ENCODE measurements at regions not wholly inside any gene's neighbourhood (a gene's known extent, or its start where the extent isn't known, plus 50 kb on each side); places are given as distances from the start of the nearest gene placed in this dataset.

DNA sequence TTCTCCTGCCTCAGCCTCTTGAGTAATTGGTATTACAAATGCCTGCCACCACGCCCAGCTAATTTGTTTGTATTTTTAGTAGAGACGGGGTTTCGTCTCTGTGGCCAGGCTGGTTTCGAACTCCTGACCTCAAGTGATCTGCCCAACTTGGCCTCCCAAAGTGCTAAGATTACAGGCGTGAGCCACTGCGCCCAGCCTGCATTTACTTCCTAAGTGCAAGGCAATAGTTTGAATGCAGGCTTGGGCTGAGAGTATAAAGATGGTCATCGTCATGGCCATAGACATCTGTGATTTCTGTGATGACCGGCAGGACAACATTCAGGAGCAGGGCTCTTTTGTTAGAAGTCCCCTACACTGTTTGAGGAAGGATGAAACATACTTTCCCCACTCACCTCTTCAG lies 393.9 kb upstream of the SHH start (continued):
- TF ChIP-seq FOXA2 (IDR thresholded peaks at IDR 0.05): no peak
- TF ChIP-seq EGR1 (IDR thresholded peaks at IDR 0.05; ENCODE audit: low read depth in 2 of 2): no peak
- TF ChIP-seq, protein P1, sequence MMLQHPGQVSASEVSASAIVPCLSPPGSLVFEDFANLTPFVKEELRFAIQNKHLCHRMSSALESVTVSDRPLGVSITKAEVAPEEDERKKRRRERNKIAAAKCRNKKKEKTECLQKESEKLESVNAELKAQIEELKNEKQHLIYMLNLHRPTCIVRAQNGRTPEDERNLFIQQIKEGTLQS (IDR thresholded peaks at IDR 0.05): no peak
- TF ChIP-seq, protein P2, sequence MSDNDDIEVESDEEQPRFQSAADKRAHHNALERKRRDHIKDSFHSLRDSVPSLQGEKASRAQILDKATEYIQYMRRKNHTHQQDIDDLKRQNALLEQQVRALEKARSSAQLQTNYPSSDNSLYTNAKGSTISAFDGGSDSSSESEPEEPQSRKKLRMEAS (IDR thresholded peaks at IDR 0.05): no peak
- TF ChIP-seq JUND (IDR thresholded peaks at IDR 0.05): no peak
- TF ChIP-seq HNF4G (IDR thresholded peaks at IDR 0.05): no peak

DNA sequence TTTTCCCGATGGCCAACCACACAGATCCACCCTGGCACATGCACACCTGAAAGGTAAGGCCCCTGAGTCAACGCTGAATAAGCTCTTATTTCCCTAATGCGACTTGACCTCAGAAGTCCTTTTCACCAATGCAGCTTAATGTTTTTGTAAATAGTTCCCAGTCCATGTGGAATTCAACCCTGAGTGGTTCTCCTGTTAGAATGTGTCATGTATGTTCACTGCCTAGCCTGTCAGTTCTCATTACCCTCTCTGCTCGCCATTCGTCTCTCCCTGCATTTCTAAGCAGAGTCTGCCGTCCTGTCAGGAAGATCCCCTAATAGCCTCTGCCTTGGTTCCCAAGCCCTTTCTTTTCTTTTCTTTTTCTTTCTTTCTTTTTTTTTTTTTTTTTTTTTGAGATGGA lies 392.6 kb upstream of the SHH start:
- Histone ChIP-seq H3K9ac (ENCODE audit: low read depth in 1 of 2, low read length in 2 of 2) (no peak overlapping the region), H3K27ac (ENCODE audit: low read depth in 1 of 2, low read length in 2 of 2) (no peak overlapping the region), H3K9me3 (ENCODE audit: control insufficient read depth in 4 of 4, low read length in 3 of 4) (no peaks in the 10 kb centered on the region), H3K36me3 (ENCODE audit: control insufficient read depth in 4 of 4, insufficient read depth in 3 of 4, low read depth in 1 of 4, low read length in 3 of 4) (no peaks in the 10 kb centered on the region), H3K27me3 (ENCODE audit: control insufficient read depth in 4 of 4, insufficient read depth in 4 of 4, low read length in 3 of 4) (no peaks in the 10 kb centered on the region), H3K4me1 (ENCODE audit: control insufficient read depth in 4 of 4, insufficient read depth in 4 of 4, low read length in 3 of 4) (no peaks in the 10 kb centered on the region), H3K4me3 (ENCODE audit: low read depth in 1 of 3, low read length in 3 of 3) (no peak overlapping the region)
- no peak for DNase-seq (ENCODE audit: low spot score)
- no peak for TF ChIP-seq YY1 (IDR thresholded peaks at IDR 0.05)
- WGBS: 86% methylated on average over 6 of the region's 6 CpGs

DNA sequence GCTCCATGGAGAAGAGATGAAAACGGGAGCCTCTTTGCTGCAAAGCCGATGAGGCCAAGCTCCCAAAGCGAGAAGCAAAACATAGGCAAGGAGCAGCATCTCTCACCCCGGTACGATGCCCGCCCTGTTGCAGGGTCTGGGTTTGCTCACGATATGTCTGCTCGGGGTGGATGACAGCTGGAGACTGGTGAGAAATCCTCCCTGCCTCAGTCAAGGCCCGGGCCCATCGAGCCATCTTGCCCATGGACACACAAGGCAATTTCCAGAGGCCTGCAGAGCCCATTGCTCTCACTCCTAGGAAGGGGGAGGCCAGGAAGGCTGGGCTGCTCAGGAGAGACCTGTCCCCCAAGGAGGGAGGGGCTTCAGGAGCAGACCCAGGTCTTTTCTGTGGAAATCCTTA lies 391.7 kb upstream of the SHH start:
- Histone ChIP-seq H3K4me1 (ENCODE audit: control insufficient read depth in 4 of 4, insufficient read depth in 4 of 4, low read length in 3 of 4) (no peaks in the 10 kb centered on the region), H3K9ac (ENCODE audit: low read depth in 1 of 2, low read length in 2 of 2) (no peak overlapping the region), H3K9me3 (ENCODE audit: control insufficient read depth in 4 of 4, low read length in 3 of 4) (no peaks in the 10 kb centered on the region), H3K36me3 (ENCODE audit: control insufficient read depth in 4 of 4, insufficient read depth in 3 of 4, low read depth in 1 of 4, low read length in 3 of 4) (no peaks in the 10 kb centered on the region), H3K27ac (ENCODE audit: low read depth in 1 of 2, low read length in 2 of 2) (no peak overlapping the region), H3K4me3 (ENCODE audit: low read depth in 1 of 3, low read length in 3 of 3) (no peak overlapping the region), H3K27me3 (ENCODE audit: control insufficient read depth in 4 of 4, insufficient read depth in 4 of 4, low read length in 3 of 4) (no peaks in the 10 kb centered on the region)
- DNase-seq (ENCODE audit: low spot score): no peak
- TF ChIP-seq, protein P3, sequence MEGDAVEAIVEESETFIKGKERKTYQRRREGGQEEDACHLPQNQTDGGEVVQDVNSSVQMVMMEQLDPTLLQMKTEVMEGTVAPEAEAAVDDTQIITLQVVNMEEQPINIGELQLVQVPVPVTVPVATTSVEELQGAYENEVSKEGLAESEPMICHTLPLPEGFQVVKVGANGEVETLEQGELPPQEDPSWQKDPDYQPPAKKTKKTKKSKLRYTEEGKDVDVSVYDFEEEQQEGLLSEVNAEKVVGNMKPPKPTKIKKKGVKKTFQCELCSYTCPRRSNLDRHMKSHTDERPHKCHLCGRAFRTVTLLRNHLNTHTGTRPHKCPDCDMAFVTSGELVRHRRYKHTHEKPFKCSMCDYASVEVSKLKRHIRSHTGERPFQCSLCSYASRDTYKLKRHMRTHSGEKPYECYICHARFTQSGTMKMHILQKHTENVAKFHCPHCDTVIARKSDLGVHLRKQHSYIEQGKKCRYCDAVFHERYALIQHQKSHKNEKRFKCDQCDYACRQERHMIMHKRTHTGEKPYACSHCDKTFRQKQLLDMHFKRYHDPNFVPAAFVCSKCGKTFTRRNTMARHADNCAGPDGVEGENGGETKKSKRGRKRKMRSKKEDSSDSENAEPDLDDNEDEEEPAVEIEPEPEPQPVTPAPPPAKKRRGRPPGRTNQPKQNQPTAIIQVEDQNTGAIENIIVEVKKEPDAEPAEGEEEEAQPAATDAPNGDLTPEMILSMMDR (IDR thresholded peaks at IDR 0.05; ENCODE audit: low read depth, low read length, missing input control): no peak
- no peak for TF ChIP-seq NR2F2 (IDR thresholded peaks at IDR 0.05)
- TF ChIP-seq, protein P4, sequence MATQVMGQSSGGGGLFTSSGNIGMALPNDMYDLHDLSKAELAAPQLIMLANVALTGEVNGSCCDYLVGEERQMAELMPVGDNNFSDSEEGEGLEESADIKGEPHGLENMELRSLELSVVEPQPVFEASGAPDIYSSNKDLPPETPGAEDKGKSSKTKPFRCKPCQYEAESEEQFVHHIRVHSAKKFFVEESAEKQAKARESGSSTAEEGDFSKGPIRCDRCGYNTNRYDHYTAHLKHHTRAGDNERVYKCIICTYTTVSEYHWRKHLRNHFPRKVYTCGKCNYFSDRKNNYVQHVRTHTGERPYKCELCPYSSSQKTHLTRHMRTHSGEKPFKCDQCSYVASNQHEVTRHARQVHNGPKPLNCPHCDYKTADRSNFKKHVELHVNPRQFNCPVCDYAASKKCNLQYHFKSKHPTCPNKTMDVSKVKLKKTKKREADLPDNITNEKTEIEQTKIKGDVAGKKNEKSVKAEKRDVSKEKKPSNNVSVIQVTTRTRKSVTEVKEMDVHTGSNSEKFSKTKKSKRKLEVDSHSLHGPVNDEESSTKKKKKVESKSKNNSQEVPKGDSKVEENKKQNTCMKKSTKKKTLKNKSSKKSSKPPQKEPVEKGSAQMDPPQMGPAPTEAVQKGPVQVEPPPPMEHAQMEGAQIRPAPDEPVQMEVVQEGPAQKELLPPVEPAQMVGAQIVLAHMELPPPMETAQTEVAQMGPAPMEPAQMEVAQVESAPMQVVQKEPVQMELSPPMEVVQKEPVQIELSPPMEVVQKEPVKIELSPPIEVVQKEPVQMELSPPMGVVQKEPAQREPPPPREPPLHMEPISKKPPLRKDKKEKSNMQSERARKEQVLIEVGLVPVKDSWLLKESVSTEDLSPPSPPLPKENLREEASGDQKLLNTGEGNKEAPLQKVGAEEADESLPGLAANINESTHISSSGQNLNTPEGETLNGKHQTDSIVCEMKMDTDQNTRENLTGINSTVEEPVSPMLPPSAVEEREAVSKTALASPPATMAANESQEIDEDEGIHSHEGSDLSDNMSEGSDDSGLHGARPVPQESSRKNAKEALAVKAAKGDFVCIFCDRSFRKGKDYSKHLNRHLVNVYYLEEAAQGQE (IDR thresholded peaks at IDR 0.05): no peak
- no peak for TF ChIP-seq RAD21 (IDR thresholded peaks at IDR 0.05)
- TF ChIP-seq, protein P1 (IDR thresholded peaks at IDR 0.05): no peak
- TF ChIP-seq EGR1 (IDR thresholded peaks at IDR 0.05; ENCODE audit: low read depth in 2 of 2): no peak
- TF ChIP-seq, protein P2 (IDR thresholded peaks at IDR 0.05): no peak
- TF ChIP-seq GABPA (IDR thresholded peaks at IDR 0.05 in 1 of 2, conservative IDR thresholded peaks at IDR 0.05 in 1 of 2): no peak
- TF ChIP-seq HNF4G (IDR thresholded peaks at IDR 0.05): no peak
- TF ChIP-seq FOXA1 (IDR thresholded peaks at IDR 0.05): no peak
- no peak for TF ChIP-seq JUND (IDR thresholded peaks at IDR 0.05)
- no peak for TF ChIP-seq SP1 (IDR thresholded peaks at IDR 0.05)
- TF ChIP-seq HNF4A (conservative IDR thresholded peaks at IDR 0.05): no peak
- no peak for TF ChIP-seq TAF1 (conservative IDR thresholded peaks at IDR 0.05)
- 90% methylated on average over 10 of the region's 10 CpGs for WGBS
